K562 (cell line): ENCODE measurements at regions not wholly inside any gene's neighbourhood (a gene's known extent, or its start where the extent isn't known, plus 50 kb on each side); places are given as distances from the start of the nearest gene placed in this dataset.

Experiments
- CXXC5 ChIP-seq: fragments of 250-450 bp; sonication (Bioruptor Pico); IDR thresholded peaks from 2 replicates; pipeline ENCODE4 v1.8.0; 2022; ENCODE audit warnings: inconsistent platforms, mild to moderate bottlenecking, moderate library complexity
- ETV6 ChIP-seq, 3 experiments: fragments of 150-350 bp in 1 of 3; sonication (generic) in 1 of 3; formaldehyde crosslinking in 1 of 3; IDR thresholded peaks; 2 replicates each; pipeline versions ENCODE4 v1.6.1 to v1.8.0; 2014 to 2022; ENCODE audit warnings: borderline replicate concordance in 2 of 3, low read depth in 2 of 3, antibody characterized with exemption in 1 of 3, low read length in 1 of 3, mild to moderate bottlenecking in 1 of 3, missing genetic modification reagents in 1 of 3
- IFI16 ChIP-seq: fragments of 250-450 bp; sonication (Bioruptor Pico); IDR thresholded peaks from 2 replicates; pipeline ENCODE4 v2.1.2; 2022; ENCODE audit warnings: mild to moderate bottlenecking, inconsistent platforms
- MGA ChIP-seq: fragments of 450-650 bp; IDR thresholded peaks from 2 replicates; pipeline ENCODE4 v1.6.1; 2016; ENCODE audit warnings: mild to moderate bottlenecking, moderate library complexity
- PREB ChIP-seq: sonication (generic); formaldehyde crosslinking; IDR thresholded peaks from 2 replicates; pipeline ENCODE4 v1.8.1; 2023; ENCODE audit warnings: mild to moderate bottlenecking, missing genetic modification reagents
- PTTG1 ChIP-seq: fragments of 450-650 bp; IDR thresholded peaks from 2 replicates; pipeline ENCODE4 v1.6.1; 2016; ENCODE audit warnings: low read depth, mild to moderate bottlenecking, missing genetic modification characterization, missing compliant biosample characterization
- ZNF277 ChIP-seq: fragments of 250-450 bp; sonication (Bioruptor Pico); IDR thresholded peaks from 2 replicates; pipeline ENCODE4 v1.8.0; 2022; ENCODE audit warnings: inconsistent platforms, mild to moderate bottlenecking, moderate library complexity, borderline replicate concordance

- TF ChIP-seq MGA (no peak), IFI16 (CRISPR knock-in tag) (no peak), ZNF277 (CRISPR knock-in tag) (no peak), PTTG1 (tag) (no peak), ETV6 (IDR thresholded peaks at IDR 0.05; ENCODE audit: borderline replicate concordance in 1 of 2, low read depth in 2 of 2, low read length in 1 of 2) (no peak), ETV6 (CRISPR knock-in tag; IDR thresholded peaks at IDR 0.05; ENCODE audit: borderline replicate concordance) (no peak), CXXC5 (no peak), PREB (CRISPR knock-in tag) (no peak)
Observed at GRCh38 chr9:89732295-89732938, 127.6 kb downstream of the GADD45G start (continued).
